ENCODE measurements at regions not wholly inside any gene's neighbourhood (a gene's known extent, or its start where the extent isn't known, plus 50 kb on each side); places are given as distances from the start of the nearest gene placed in this dataset.
"Not testable (repeated sequence)": the region's sequence is repeated elsewhere in the genome, so short reads cannot be mapped to it uniquely, and the experiment has no call there.

- TF ChIP-seq CTCF (IDR thresholded peaks at IDR 0.05; ENCODE audit: unreplicated experiment), result peak; percentile 85
- H3K9me3 Mint-ChIP-seq (ENCODE audit: low read depth, unreplicated experiment); H3K27me3 Mint-ChIP-seq (ENCODE audit: unreplicated experiment); BruUV-seq (replicated peaks); H3K4me3 Mint-ChIP-seq (ENCODE audit: low read depth, unreplicated experiment); H3K4me1 Mint-ChIP-seq (ENCODE audit: low read depth, unreplicated experiment); H3K27ac Mint-ChIP-seq (ENCODE audit: unreplicated experiment): not testable (repeated sequence)
- intact Hi-C loops (cut with micrococcal nuclease; ENCODE audit: unreplicated experiment), result loop anchor here (10.0 kb wide), 1 partner anchor 148 kb away; no protein-coding TSS in a partner anchor
- peak; percentile 81 for DNase-seq
- CTCF ChIA-PET, result interaction anchor here (1.3 kb wide), 1 partner anchor 142 kb away, joined by 5 read pairs; no protein-coding TSS in a partner anchor
- H3K36me3 Mint-ChIP-seq (ENCODE audit: insufficient read depth, unreplicated experiment), result peaks cover 57% of the 10 kb centered on the region
Observed at GRCh38 chr17:64776720-64777414, 114.8 kb upstream of the SMURF2 start.

- H3K9me3 Mint-ChIP-seq (ENCODE audit: low read depth, unreplicated experiment), result no peaks in the 10 kb centered on the region
- intact Hi-C loops (cut with micrococcal nuclease; ENCODE audit: unreplicated experiment), result loop anchor here (10.0 kb wide), 1 partner anchor 149 kb away; no protein-coding TSS in a partner anchor
- no peaks in the 10 kb centered on the region for H3K27me3 Mint-ChIP-seq (ENCODE audit: unreplicated experiment)
- no peak for DNase-seq
- H3K4me1 Mint-ChIP-seq (ENCODE audit: low read depth, unreplicated experiment), result peaks cover 10% of the 10 kb centered on the region
- no peak for TF ChIP-seq CTCF (IDR thresholded peaks at IDR 0.05; ENCODE audit: unreplicated experiment)
- no peak overlapping the region for H3K4me3 Mint-ChIP-seq (ENCODE audit: low read depth, unreplicated experiment)
- peak overlapping the region; percentile 60 for H3K27ac Mint-ChIP-seq (ENCODE audit: unreplicated experiment)
- peaks cover 52% of the 10 kb centered on the region for H3K36me3 Mint-ChIP-seq (ENCODE audit: insufficient read depth, unreplicated experiment)
- CTCF ChIA-PET, result interaction anchor here (1.3 kb wide), 1 partner anchor 143 kb away, joined by 5 read pairs; no protein-coding TSS in a partner anchor
- no TSS peak for BruUV-seq (replicated peaks)
Observed at GRCh38 chr17:64775701-64776570, 113.8 kb upstream of the SMURF2 start.

DNA sequence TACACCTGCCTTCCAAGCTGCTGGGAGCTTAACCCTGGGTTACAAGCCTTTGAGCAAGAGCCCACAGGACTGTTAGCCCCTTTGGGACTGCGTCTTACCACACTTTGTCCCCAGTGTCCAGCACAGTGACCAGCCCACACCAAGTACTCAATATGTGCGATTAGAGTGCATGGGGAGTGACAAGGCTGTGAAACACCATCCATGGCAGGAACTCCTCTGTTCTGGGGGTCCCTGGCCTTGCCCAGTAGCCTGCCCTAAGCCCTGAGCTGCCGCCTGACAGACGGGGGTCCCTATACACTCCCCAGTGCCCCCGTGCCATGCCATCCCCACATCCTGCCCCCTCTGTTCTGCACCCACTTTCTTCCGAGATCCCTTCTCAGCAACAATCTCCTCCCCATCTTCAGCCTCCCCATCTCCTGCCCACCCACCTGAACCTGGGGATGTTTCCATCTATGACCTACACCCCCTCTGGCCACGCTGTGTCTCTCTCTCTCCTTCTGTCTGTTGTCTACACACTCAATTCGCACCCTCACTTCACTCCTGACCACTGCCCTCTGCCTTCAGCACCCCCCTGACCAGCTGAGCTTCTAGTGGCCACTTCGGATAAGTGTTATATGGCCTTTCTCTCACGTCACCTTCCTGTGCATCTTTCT lies 112.9 kb upstream of the SMURF2 start:
- DNase-seq, result no peak
- intact Hi-C loops (cut with micrococcal nuclease; ENCODE audit: unreplicated experiment), result loop anchor here (10.0 kb wide), 1 partner anchor 150 kb away; no protein-coding TSS in a partner anchor
- Mint-ChIP-seq H3K4me1 (ENCODE audit: low read depth, unreplicated experiment) (peaks cover 19% of the 10 kb centered on the region), H3K4me3 (ENCODE audit: low read depth, unreplicated experiment) (no peak overlapping the region), H3K36me3 (ENCODE audit: insufficient read depth, unreplicated experiment) (peaks cover 51% of the 10 kb centered on the region), H3K27ac (ENCODE audit: unreplicated experiment) (peak overlapping the region; percentile 60), H3K27me3 (ENCODE audit: unreplicated experiment) (no peaks in the 10 kb centered on the region), H3K9me3 (ENCODE audit: low read depth, unreplicated experiment) (no peaks in the 10 kb centered on the region)
- CTCF ChIA-PET, result interaction anchor here (1.1 kb wide), 1 partner anchor 19 kb away, joined by 7 read pairs; no protein-coding TSS in a partner anchor
- no peak for TF ChIP-seq CTCF (IDR thresholded peaks at IDR 0.05; ENCODE audit: unreplicated experiment)
- BruUV-seq (replicated peaks), result no TSS peak

All from Calu3 (cell line).